Endothelial cell of umbilical vein (primary cell): ENCODE measurements at regions not wholly inside any gene's neighbourhood (a gene's known extent, or its start where the extent isn't known, plus 50 kb on each side); places are given as distances from the start of the nearest gene placed in this dataset.

Source experiments
- BruUV-seq: library from RNA; stranded (reverse); fragments of 400-500 nt; replicated peaks from 2 replicates; lab custom pipeline; 2021; lab: Mats Ljungman, UMichigan
- CTCF ChIA-PET: fragments of 300-600, 350-600 bp; sonication (Branson Sonifier 250); formaldehyde crosslinking; loops from one replicate; lab custom pipeline; 2021; ENCODE audit warnings: antibody characterized with exemption, inconsistent platforms; lab: Charles Lee
- POLR2A ChIA-PET: fragments of 300-600, 350-600 bp; sonication (Branson Sonifier 250); formaldehyde crosslinking; loops from one replicate; lab custom pipeline; 2021; ENCODE audit warnings: antibody characterized with exemption, inconsistent platforms; lab: Charles Lee
- DNase-seq: peaks from one replicate; pipeline ENCODE4 v3.0.0-alpha.2; 2011; ENCODE audit warnings: low read depth, low spot score
- FAIRE-seq: peaks from 2 replicates; lab custom pipeline; 2011; peaks lifted over from hg19 to GRCh38; lab: Jason Lieb, UNC
- H2AFZ ChIP-seq: 2 replicates; pipeline ENCODE4 v1.6.0; 2012; ENCODE audit warnings: low read depth, low read length, control low read depth, inconsistent platforms
- H3K27ac ChIP-seq: 2 replicates; pipeline ENCODE4 v1.5.1; 2011; ENCODE audit warnings: low read depth, mild to moderate bottlenecking, control low read depth, low read length, moderate library complexity; ENCODE audit not compliant: insufficient read depth
- H3K27me3 ChIP-seq, 2 experiments: 2 replicates each; pipeline versions ENCODE4 v1.6.0 to v1.6.1; 2011; ENCODE audit warnings: low read length in 2 of 2, mixed read lengths in 1 of 2; ENCODE audit not compliant: control insufficient read depth in 2 of 2, insufficient read depth in 2 of 2
- H3K36me3 ChIP-seq, 2 experiments: 2 replicates in 1 of 2; 3 replicates in 1 of 2; pipeline ENCODE4 v1.5.1; 2011; ENCODE audit warnings: low read length in 2 of 2, mild to moderate bottlenecking in 1 of 2, moderate library complexity in 1 of 2; ENCODE audit not compliant: control insufficient read depth in 2 of 2, insufficient read depth in 2 of 2; ENCODE audit errors: extremely low read depth in 1 of 2
- H3K4me1 ChIP-seq: 3 replicates; pipeline ENCODE4 v1.5.1; 2011; ENCODE audit warnings: mild to moderate bottlenecking, low read length; ENCODE audit not compliant: control insufficient read depth, insufficient read depth; ENCODE audit errors: extremely low read depth
- H3K4me2 ChIP-seq: 2 replicates; pipeline ENCODE4 v1.6.1; 2011; ENCODE audit warnings: low read length, control low read depth, mixed read lengths; ENCODE audit not compliant: insufficient read depth
- H3K4me3 ChIP-seq, 3 experiments: fragments of 200-600 bp in 1 of 3; sonication (generic), shearing (Covaris generic) in 1 of 3; replicated peaks in 1 of 3; 2 replicates each; pipeline ENCODE4 v1.5.1; 2011 to 2016; ENCODE audit warnings: control low read depth in 3 of 3, low read length in 3 of 3, mild to moderate bottlenecking in 2 of 3, inconsistent platforms in 1 of 3, low read depth in 1 of 3, moderate library complexity in 1 of 3; ENCODE audit not compliant: insufficient read depth in 1 of 3
- H3K79me2 ChIP-seq: 2 replicates; pipeline ENCODE4 v1.6.0; 2012; ENCODE audit warnings: low read length, inconsistent platforms; ENCODE audit not compliant: control insufficient read depth, insufficient read depth
- H3K9ac ChIP-seq: replicated peaks from 2 replicates; pipeline ENCODE3; 2011; ENCODE audit warnings: low read length, control low read depth; ENCODE audit not compliant: insufficient read depth; ENCODE audit errors: extremely low read depth
- H3K9me1 ChIP-seq: replicated peaks from 3 replicates; pipeline ENCODE4 v1.6.0; 2011; ENCODE audit warnings: mild to moderate bottlenecking, low read length; ENCODE audit not compliant: control insufficient read depth, insufficient read depth; ENCODE audit errors: extremely low read depth
- H3K9me3 ChIP-seq: replicated peaks from 2 replicates; pipeline ENCODE4 v1.5.1; 2012; ENCODE audit warnings: low read length, inconsistent platforms; ENCODE audit not compliant: control insufficient read depth, insufficient read depth
- H4K20me1 ChIP-seq: replicated peaks from 2 replicates; pipeline ENCODE3; 2011; ENCODE audit warnings: mild to moderate bottlenecking, low read length; ENCODE audit not compliant: control insufficient read depth, insufficient read depth; ENCODE audit errors: extremely low read depth
- EZH2 ChIP-seq: IDR thresholded peaks from 2 replicates; pipeline ENCODE4 v1.6.1; 2012; ENCODE audit warnings: borderline replicate concordance, low read depth, mild to moderate bottlenecking, moderate library complexity, low read length, inconsistent platforms; ENCODE audit not compliant: severe bottlenecking
- JUN ChIP-seq: IDR thresholded peaks from 2 replicates; pipeline ENCODE4 v1.6.1; 2011; ENCODE audit warnings: borderline replicate concordance, low read depth; ENCODE audit not compliant: insufficient read length, insufficient read depth
- MAX ChIP-seq: IDR thresholded peaks from 2 replicates; pipeline ENCODE4 v1.6.1; 2011; ENCODE audit not compliant: insufficient read depth, insufficient read length
- POLR2A ChIP-seq: IDR thresholded peaks from 2 replicates; pipeline ENCODE4 v1.6.1; 2012; ENCODE audit warnings: low read depth, mild to moderate bottlenecking, control low read depth, low read length
- dilution Hi-C: fragments of 300-500 bp; cut with MboI; formaldehyde crosslinking; loops from one replicate; pipeline ENCODE4 v1.15.0; 2019; ENCODE audit warnings: low sequenced_read_pairs; ENCODE audit not compliant: extremely low pct_ligation_motif_present
- intact Hi-C: fragments of 100-400 bp; cut with micrococcal nuclease; formaldehyde crosslinking; loops from one replicate; pipeline ENCODE4 v1.10.0; 2022

- no peaks in the 10 kb centered on the region for H4K20me1 ChIP-seq
- H3K4me3 ChIP-seq, result no peak overlapping the region
- no peaks in the 10 kb centered on the region for H3K36me3 ChIP-seq
- no peak overlapping the region for H3K9ac ChIP-seq
- FAIRE-seq, result no peak
- peaks cover 7% of the 10 kb centered on the region for H3K4me1 ChIP-seq
- H3K9me3 ChIP-seq, result no peaks in the 10 kb centered on the region
- H3K27ac ChIP-seq, result no peak overlapping the region
- no peak overlapping the region for H3K4me2 ChIP-seq
- no peak for TF ChIP-seq JUN
- TF ChIP-seq MAX, result no peak
- no peak for TF ChIP-seq EZH2
- BruUV-seq, result no TSS peak
- ChIA-PET POLR2A (no interaction called here), CTCF (interaction anchor here (1.2 to 4.1 kb wide), 5 partner anchors 106 to 1773 kb away, joined by 3 to 15 read pairs (median 8); no protein-coding TSS in a partner anchor)
- intact Hi-C loops, result loop anchor here (1.0 to 10.0 kb wide), 7 partner anchors 79 to 1772 kb away; partner anchors contain the start of gene TLR4
- no peaks in the 10 kb centered on the region for H3K79me2 ChIP-seq
- no peak for DNase-seq
- dilution Hi-C loops, result no loop called here
- no peak overlapping the region for H2AFZ ChIP-seq
- H3K27me3 ChIP-seq, result no peaks in the 10 kb centered on the region
- H3K9me1 ChIP-seq, result no peaks in the 10 kb centered on the region
Measured at GRCh38 chr9:117783828-117784227, 79.6 kb downstream of the TLR4 start.

GRCh38 chr9:117784996-117785395 lies 80.8 kb downstream of the TLR4 start:
- no peaks in the 10 kb centered on the region for H3K27me3 ChIP-seq
- peaks cover 7% of the 10 kb centered on the region for H3K4me1 ChIP-seq
- H3K4me3 ChIP-seq, result no peak overlapping the region
- no peak overlapping the region for H3K4me2 ChIP-seq
- no peak overlapping the region for H2AFZ ChIP-seq
- no TSS peak for BruUV-seq
- CTCF ChIA-PET, result interaction anchor here (1.1 to 4.1 kb wide), 2 partner anchors 9 to 107 kb away, joined by 5 to 15 read pairs; no protein-coding TSS in a partner anchor
- FAIRE-seq (no peak), DNase-seq (no peak)
- H3K9me1 ChIP-seq, result no peaks in the 10 kb centered on the region
- intact Hi-C loops (loop anchor here (10.0 kb wide), 1 partner anchor 810 kb away; no protein-coding TSS in a partner anchor), dilution Hi-C loops (no loop called here)
- no peak overlapping the region for H3K9ac ChIP-seq
- no peak for TF ChIP-seq POLR2A
- no peaks in the 10 kb centered on the region for H4K20me1 ChIP-seq
- H3K36me3 ChIP-seq, result no peaks in the 10 kb centered on the region
- H3K9me3 ChIP-seq, result no peaks in the 10 kb centered on the region
- no peak overlapping the region for H3K27ac ChIP-seq
- no peaks in the 10 kb centered on the region for H3K79me2 ChIP-seq
- POLR2A ChIA-PET, result no interaction called here
